ENCODE measurements at regions not wholly inside any gene's neighbourhood (a gene's known extent, or its start where the extent isn't known, plus 50 kb on each side); places are given as distances from the start of the nearest gene placed in this dataset.

DNA sequence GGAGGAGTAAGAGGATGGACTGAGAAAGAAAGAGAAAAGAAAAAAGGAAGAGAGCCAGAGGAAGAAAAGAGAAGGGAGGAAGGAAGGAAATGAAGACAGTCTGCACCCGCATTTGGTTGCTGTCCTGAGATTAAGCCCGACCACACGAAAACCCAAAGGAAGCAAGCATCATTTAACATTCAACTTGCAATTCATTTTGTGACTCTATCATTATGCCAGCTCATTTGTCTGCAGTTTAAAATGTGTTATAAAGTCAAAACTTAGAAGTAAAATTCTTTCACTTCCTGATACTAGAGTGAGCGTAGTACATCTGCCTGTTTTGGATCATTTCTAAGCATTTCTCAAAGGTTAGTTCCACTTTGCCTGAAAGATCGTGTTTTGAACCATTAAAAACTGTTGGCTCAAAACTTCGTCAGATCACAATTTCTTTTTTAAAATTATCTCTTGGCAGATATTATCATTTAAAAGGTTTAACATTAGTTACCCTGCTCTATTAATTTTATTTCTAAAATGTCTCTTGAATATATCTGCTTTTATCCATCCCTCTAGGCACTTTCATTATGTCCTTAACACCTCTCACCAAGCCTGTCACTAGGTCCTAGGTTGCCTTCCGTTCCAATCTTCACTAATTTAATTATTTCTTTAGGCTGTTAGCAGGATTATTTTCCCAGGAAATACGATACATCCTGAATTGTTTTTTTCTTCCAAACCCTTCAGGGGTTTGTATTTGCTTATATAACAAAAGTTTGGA is 240.9 kb downstream of the TLE4 start (continued):
- TF ChIP-seq, protein P1, sequence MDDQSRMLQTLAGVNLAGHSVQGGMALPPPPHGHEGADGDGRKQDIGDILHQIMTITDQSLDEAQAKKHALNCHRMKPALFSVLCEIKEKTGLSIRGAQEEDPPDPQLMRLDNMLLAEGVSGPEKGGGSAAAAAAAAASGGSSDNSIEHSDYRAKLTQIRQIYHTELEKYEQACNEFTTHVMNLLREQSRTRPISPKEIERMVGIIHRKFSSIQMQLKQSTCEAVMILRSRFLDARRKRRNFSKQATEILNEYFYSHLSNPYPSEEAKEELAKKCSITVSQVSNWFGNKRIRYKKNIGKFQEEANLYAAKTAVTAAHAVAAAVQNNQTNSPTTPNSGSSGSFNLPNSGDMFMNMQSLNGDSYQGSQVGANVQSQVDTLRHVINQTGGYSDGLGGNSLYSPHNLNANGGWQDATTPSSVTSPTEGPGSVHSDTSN (IDR thresholded peaks at IDR 0.05; ENCODE audit: insufficient replicate concordance, low read depth, low read length) = no peak
- TF ChIP-seq BMI1 (IDR thresholded peaks at IDR 0.05; ENCODE audit: borderline replicate concordance) = 0 out of 2 replicates have a peak, but pooled peaks have one; percentile 23
- no peak for TF ChIP-seq BHLHE40 (IDR thresholded peaks at IDR 0.05; ENCODE audit: borderline replicate concordance in 1 of 2, low read depth in 2 of 2, low read length in 1 of 2)
- peak; percentile 77 for TF ChIP-seq IKZF1 (conservative IDR thresholded peaks at IDR 0.05)
- TF ChIP-seq BCL11A (IDR thresholded peaks at IDR 0.05; ENCODE audit: low read depth, low read length) = peak; percentile 68; the same call in 1 of the 2 replicates
- no peak for TF ChIP-seq FOXK2 (IDR thresholded peaks at IDR 0.05)
- no peak for TF ChIP-seq RB1 (IDR thresholded peaks at IDR 0.05; ENCODE audit: borderline replicate concordance)
- TF ChIP-seq, protein P2, sequence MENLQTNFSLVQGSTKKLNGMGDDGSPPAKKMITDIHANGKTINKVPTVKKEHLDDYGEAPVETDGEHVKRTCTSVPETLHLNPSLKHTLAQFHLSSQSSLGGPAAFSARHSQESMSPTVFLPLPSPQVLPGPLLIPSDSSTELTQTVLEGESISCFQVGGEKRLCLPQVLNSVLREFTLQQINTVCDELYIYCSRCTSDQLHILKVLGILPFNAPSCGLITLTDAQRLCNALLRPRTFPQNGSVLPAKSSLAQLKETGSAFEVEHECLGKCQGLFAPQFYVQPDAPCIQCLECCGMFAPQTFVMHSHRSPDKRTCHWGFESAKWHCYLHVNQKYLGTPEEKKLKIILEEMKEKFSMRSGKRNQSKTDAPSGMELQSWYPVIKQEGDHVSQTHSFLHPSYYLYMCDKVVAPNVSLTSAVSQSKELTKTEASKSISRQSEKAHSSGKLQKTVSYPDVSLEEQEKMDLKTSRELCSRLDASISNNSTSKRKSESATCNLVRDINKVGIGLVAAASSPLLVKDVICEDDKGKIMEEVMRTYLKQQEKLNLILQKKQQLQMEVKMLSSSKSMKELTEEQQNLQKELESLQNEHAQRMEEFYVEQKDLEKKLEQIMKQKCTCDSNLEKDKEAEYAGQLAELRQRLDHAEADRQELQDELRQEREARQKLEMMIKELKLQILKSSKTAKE (IDR thresholded peaks at IDR 0.05; ENCODE audit: low read depth, poor library complexity, severe bottlenecking) = peak; percentile 39
- TF ChIP-seq EP300 (IDR thresholded peaks at IDR 0.05; ENCODE audit: borderline replicate concordance in 1 of 2, control insufficient read depth in 1 of 2, low read depth in 2 of 2, low read length in 2 of 2) = 0 out of 4 replicates have a peak, but pooled peaks of 1 of the 2 experiments have one; percentile 18
- no peak for TF ChIP-seq POLR2AphosphoS2 (IDR thresholded peaks at IDR 0.05; ENCODE audit: low read depth, low read length)
- TF ChIP-seq KLF5 (IDR thresholded peaks at IDR 0.05; ENCODE audit: partially characterized antibody) = no peak
- 0 out of 2 replicates have a peak, but pooled peaks have one; percentile 37 for TF ChIP-seq CBFB (IDR thresholded peaks at IDR 0.05; ENCODE audit: low read depth)
- no peak for TF ChIP-seq TCF3 (IDR thresholded peaks at IDR 0.05; ENCODE audit: borderline replicate concordance, insufficient read depth, low read depth, low read length)
- no peak for TF ChIP-seq NR2C2 (IDR thresholded peaks at IDR 0.05; ENCODE audit: borderline replicate concordance, control insufficient read depth, insufficient read length, low read depth)
- 0 out of 2 replicates have a peak, but pooled peaks have one; percentile 25 for TF ChIP-seq NR2F1 (conservative IDR thresholded peaks at IDR 0.05)
- TF ChIP-seq CHD4 (IDR thresholded peaks at IDR 0.05) = no peak
- TF ChIP-seq POU2F2 (IDR thresholded peaks at IDR 0.05; ENCODE audit: borderline replicate concordance, low read depth, low read length) = no peak
- TF ChIP-seq LARP7 (IDR thresholded peaks at IDR 0.05) = no peak
- no peak for TF ChIP-seq ESRRA (IDR thresholded peaks at IDR 0.05; ENCODE audit: low read length)
- TF ChIP-seq, protein P3, sequence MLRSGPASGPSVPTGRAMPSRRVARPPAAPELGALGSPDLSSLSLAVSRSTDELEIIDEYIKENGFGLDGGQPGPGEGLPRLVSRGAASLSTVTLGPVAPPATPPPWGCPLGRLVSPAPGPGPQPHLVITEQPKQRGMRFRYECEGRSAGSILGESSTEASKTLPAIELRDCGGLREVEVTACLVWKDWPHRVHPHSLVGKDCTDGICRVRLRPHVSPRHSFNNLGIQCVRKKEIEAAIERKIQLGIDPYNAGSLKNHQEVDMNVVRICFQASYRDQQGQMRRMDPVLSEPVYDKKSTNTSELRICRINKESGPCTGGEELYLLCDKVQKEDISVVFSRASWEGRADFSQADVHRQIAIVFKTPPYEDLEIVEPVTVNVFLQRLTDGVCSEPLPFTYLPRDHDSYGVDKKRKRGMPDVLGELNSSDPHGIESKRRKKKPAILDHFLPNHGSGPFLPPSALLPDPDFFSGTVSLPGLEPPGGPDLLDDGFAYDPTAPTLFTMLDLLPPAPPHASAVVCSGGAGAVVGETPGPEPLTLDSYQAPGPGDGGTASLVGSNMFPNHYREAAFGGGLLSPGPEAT (IDR thresholded peaks at IDR 0.05; ENCODE audit: low read depth) = no peak
- TF ChIP-seq CREM (IDR thresholded peaks at IDR 0.05; ENCODE audit: low read depth) = no peak
- TF ChIP-seq RCOR1 (conservative IDR thresholded peaks at IDR 0.05; ENCODE audit: low read depth, low read length) = no peak
- TF ChIP-seq, protein P4, sequence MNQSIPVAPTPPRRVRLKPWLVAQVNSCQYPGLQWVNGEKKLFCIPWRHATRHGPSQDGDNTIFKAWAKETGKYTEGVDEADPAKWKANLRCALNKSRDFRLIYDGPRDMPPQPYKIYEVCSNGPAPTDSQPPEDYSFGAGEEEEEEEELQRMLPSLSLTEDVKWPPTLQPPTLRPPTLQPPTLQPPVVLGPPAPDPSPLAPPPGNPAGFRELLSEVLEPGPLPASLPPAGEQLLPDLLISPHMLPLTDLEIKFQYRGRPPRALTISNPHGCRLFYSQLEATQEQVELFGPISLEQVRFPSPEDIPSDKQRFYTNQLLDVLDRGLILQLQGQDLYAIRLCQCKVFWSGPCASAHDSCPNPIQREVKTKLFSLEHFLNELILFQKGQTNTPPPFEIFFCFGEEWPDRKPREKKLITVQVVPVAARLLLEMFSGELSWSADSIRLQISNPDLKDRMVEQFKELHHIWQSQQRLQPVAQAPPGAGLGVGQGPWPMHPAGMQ (IDR thresholded peaks at IDR 0.05; ENCODE audit: borderline replicate concordance) = no peak
- TF ChIP-seq PAX5 (IDR thresholded peaks at IDR 0.05; ENCODE audit: borderline replicate concordance, low read depth, low read length) = peak; percentile 85; the same call in 1 of the 2 replicates
- TF ChIP-seq SUPT20H (IDR thresholded peaks at IDR 0.05; ENCODE audit: borderline replicate concordance, control insufficient read depth, low read depth, low read length) = no peak

All from GM12878 (cell line).